Osteocyte (in vitro differentiated cells): ENCODE measurements at regions not wholly inside any gene's neighbourhood (a gene's known extent, or its start where the extent isn't known, plus 50 kb on each side); places are given as distances from the start of the nearest gene placed in this dataset.

Source experiments
- DNase-seq: peaks from one replicate; pipeline ENCODE4 v3.0.0; 2021; ENCODE audit warnings: mixed read lengths; ENCODE audit not compliant: unreplicated experiment; ENCODE audit errors: extremely low spot score
- H3K27ac Mint-ChIP-seq: one replicate; pipeline ENCODE4 v1.8.0; 2021; ENCODE audit warnings: mild to moderate bottlenecking, mixed read lengths; ENCODE audit not compliant: unreplicated experiment
- H3K27me3 Mint-ChIP-seq: one replicate; pipeline ENCODE4 v1.8.0; 2021; ENCODE audit warnings: mixed read lengths; ENCODE audit not compliant: unreplicated experiment
- H3K36me3 Mint-ChIP-seq: one replicate; pipeline ENCODE4 v1.8.0; 2021; ENCODE audit warnings: mixed read lengths; ENCODE audit not compliant: unreplicated experiment
- H3K4me1 Mint-ChIP-seq: one replicate; pipeline ENCODE4 v1.8.0; 2021; ENCODE audit warnings: mixed read lengths; ENCODE audit not compliant: unreplicated experiment
- H3K4me3 Mint-ChIP-seq: one replicate; pipeline ENCODE4 v1.8.0; 2021; ENCODE audit warnings: mild to moderate bottlenecking, moderate library complexity, mixed read lengths; ENCODE audit not compliant: unreplicated experiment
- H3K9me3 Mint-ChIP-seq: one replicate; pipeline ENCODE4 v1.8.0; 2021; ENCODE audit warnings: mixed read lengths; ENCODE audit not compliant: unreplicated experiment
- CTCF ChIP-seq: fragments of 200-600 bp; sonication (generic); IDR thresholded peaks from 2 replicates; pipeline ENCODE4 v1.5.0; 2021; ENCODE audit warnings: antibody characterized with exemption, mild to moderate bottlenecking, moderate library complexity

- DNase-seq, result no peak
- Mint-ChIP-seq H3K9me3 (no peaks in the 10 kb centered on the region), H3K4me1 (peaks cover 32% of the 10 kb centered on the region), H3K27ac (no peak overlapping the region), H3K36me3 (no peaks in the 10 kb centered on the region), H3K27me3 (no peaks in the 10 kb centered on the region), H3K4me3 (no peak overlapping the region)
- TF ChIP-seq CTCF, result no peak
These were observed 480.3 kb upstream of the TNP1 start for GRCh38 chr2:217340176-217340575.

GRCh38 chr2:217339753-217340152 is 479.9 kb upstream of the TNP1 start:
- H3K9me3 Mint-ChIP-seq, result no peaks in the 10 kb centered on the region
- peaks cover 32% of the 10 kb centered on the region for H3K4me1 Mint-ChIP-seq
- H3K36me3 Mint-ChIP-seq, result no peaks in the 10 kb centered on the region
- H3K27ac Mint-ChIP-seq, result no peak overlapping the region
- no peak overlapping the region for H3K4me3 Mint-ChIP-seq
- DNase-seq, result no peak
- TF ChIP-seq CTCF, result no peak
- H3K27me3 Mint-ChIP-seq, result no peaks in the 10 kb centered on the region

GRCh38 chr2:217338306-217338916 is 478.5 kb upstream of the TNP1 start:
- H3K27ac Mint-ChIP-seq, result no peak overlapping the region
- H3K27me3 Mint-ChIP-seq, result no peaks in the 10 kb centered on the region
- H3K9me3 Mint-ChIP-seq, result no peaks in the 10 kb centered on the region
- TF ChIP-seq CTCF, result no peak
- no peak for DNase-seq
- peaks cover 32% of the 10 kb centered on the region for H3K4me1 Mint-ChIP-seq
- H3K36me3 Mint-ChIP-seq, result no peaks in the 10 kb centered on the region
- H3K4me3 Mint-ChIP-seq, result no peak overlapping the region

- no peaks in the 10 kb centered on the region for H3K36me3 Mint-ChIP-seq
- TF ChIP-seq CTCF, result no peak
- H3K4me3 Mint-ChIP-seq, result no peak overlapping the region
- peaks cover 36% of the 10 kb centered on the region for H3K4me1 Mint-ChIP-seq
- no peaks in the 10 kb centered on the region for H3K27me3 Mint-ChIP-seq
- no peak for DNase-seq
- no peaks in the 10 kb centered on the region for H3K9me3 Mint-ChIP-seq
- no peak overlapping the region for H3K27ac Mint-ChIP-seq
These were observed 477.9 kb upstream of the TNP1 start for GRCh38 chr2:217337771-217338170.

- no peak overlapping the region for H3K4me3 Mint-ChIP-seq
- no peak overlapping the region for H3K27ac Mint-ChIP-seq
- no peaks in the 10 kb centered on the region for H3K27me3 Mint-ChIP-seq
- no peaks in the 10 kb centered on the region for H3K36me3 Mint-ChIP-seq
- TF ChIP-seq CTCF, result no peak
- no peaks in the 10 kb centered on the region for H3K9me3 Mint-ChIP-seq
- H3K4me1 Mint-ChIP-seq, result peaks cover 47% of the 10 kb centered on the region
- no peak for DNase-seq
These were observed 476.8 kb upstream of the TNP1 start for GRCh38 chr2:217336694-217337093.
